ENCODE measurements at regions not wholly inside any gene's neighbourhood (a gene's known extent, or its start where the extent isn't known, plus 50 kb on each side); places are given as distances from the start of the nearest gene placed in this dataset.

GRCh38 chr17:71237903-71238538 is 882.8 kb upstream of the SOX9 start:
- TF ChIP-seq POLR2A (IDR thresholded peaks at IDR 0.05; ENCODE audit: low read depth, low read length) = no peak
- TF ChIP-seq TAF1 (IDR thresholded peaks at IDR 0.05; ENCODE audit: borderline replicate concordance, low read depth, low read length) = no peak
